ENCODE measurements at regions not wholly inside any gene's neighbourhood (a gene's known extent, or its start where the extent isn't known, plus 50 kb on each side); places are given as distances from the start of the nearest gene placed in this dataset.

- Histone ChIP-seq H3K9me3 (ENCODE audit: low read depth) (no peaks in the 10 kb centered on the region), H3K27ac (no peak overlapping the region), H3K9ac (no peak overlapping the region), H3F3A (ENCODE audit: low read depth) (peaks cover 22% of the 10 kb centered on the region), H3K27me3 (no peaks in the 10 kb centered on the region), H4K20me1 (ENCODE audit: low read depth) (peaks cover 4% of the 10 kb centered on the region), H3K4me2 (no peak overlapping the region), H3K79me2 (ENCODE audit: low read depth) (no peaks in the 10 kb centered on the region), H2AFZ (replicated peaks) (no peak overlapping the region), H3K36me3 (no peaks in the 10 kb centered on the region), H3K4me1 (peaks cover 26% of the 10 kb centered on the region), H3K4me3 (no peak overlapping the region)
- H3K27me3 Mint-ChIP-seq (ENCODE audit: insufficient read depth, low read depth): peaks cover 4% of the 10 kb centered on the region
- TF ChIP-seq EZH2phosphoT487 (IDR thresholded peaks at IDR 0.05) (no peak), EZH2 (IDR thresholded peaks at IDR 0.05) (no peak)
- TF ChIP-seq, protein P1, sequence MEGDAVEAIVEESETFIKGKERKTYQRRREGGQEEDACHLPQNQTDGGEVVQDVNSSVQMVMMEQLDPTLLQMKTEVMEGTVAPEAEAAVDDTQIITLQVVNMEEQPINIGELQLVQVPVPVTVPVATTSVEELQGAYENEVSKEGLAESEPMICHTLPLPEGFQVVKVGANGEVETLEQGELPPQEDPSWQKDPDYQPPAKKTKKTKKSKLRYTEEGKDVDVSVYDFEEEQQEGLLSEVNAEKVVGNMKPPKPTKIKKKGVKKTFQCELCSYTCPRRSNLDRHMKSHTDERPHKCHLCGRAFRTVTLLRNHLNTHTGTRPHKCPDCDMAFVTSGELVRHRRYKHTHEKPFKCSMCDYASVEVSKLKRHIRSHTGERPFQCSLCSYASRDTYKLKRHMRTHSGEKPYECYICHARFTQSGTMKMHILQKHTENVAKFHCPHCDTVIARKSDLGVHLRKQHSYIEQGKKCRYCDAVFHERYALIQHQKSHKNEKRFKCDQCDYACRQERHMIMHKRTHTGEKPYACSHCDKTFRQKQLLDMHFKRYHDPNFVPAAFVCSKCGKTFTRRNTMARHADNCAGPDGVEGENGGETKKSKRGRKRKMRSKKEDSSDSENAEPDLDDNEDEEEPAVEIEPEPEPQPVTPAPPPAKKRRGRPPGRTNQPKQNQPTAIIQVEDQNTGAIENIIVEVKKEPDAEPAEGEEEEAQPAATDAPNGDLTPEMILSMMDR (IDR thresholded peaks at IDR 0.05): no peak
- H3K36me3 Mint-ChIP-seq: peaks cover 2% of the 10 kb centered on the region
- DNase-seq (ENCODE audit: low spot score): no peak
- no peak overlapping the region for H3K4me3 Mint-ChIP-seq
- no peak overlapping the region for H3K27ac Mint-ChIP-seq
- H3K4me1 Mint-ChIP-seq: peaks cover 28% of the 10 kb centered on the region
- H3K9me3 Mint-ChIP-seq: peaks cover 6% of the 10 kb centered on the region
Observed at GRCh38 chr12:75630091-75630490, 118.7 kb upstream of the KRR1 start.

- H3K9me3 Mint-ChIP-seq: peaks cover 6% of the 10 kb centered on the region
- no peak for DNase-seq (ENCODE audit: low spot score)
- no peak overlapping the region for H3K4me2 ChIP-seq
- peaks cover 4% of the 10 kb centered on the region for H4K20me1 ChIP-seq (ENCODE audit: low read depth)
- no peak overlapping the region for H3K4me3 Mint-ChIP-seq
- peaks cover 19% of the 10 kb centered on the region for H3K4me1 Mint-ChIP-seq
- no peaks in the 10 kb centered on the region for H3K9me3 ChIP-seq (ENCODE audit: low read depth)
- no peak for TF ChIP-seq EZH2 (IDR thresholded peaks at IDR 0.05)
- TF ChIP-seq, protein P1 (IDR thresholded peaks at IDR 0.05): no peak
- TF ChIP-seq EZH2phosphoT487 (IDR thresholded peaks at IDR 0.05): no peak
- H3K4me3 ChIP-seq: no peak overlapping the region
- H3K27me3 Mint-ChIP-seq (ENCODE audit: insufficient read depth, low read depth): peaks cover 4% of the 10 kb centered on the region
- no peak overlapping the region for H3K27ac ChIP-seq
- H3K27me3 ChIP-seq: no peaks in the 10 kb centered on the region
- H3K4me1 ChIP-seq: peaks cover 14% of the 10 kb centered on the region
- H3K79me2 ChIP-seq (ENCODE audit: low read depth): no peaks in the 10 kb centered on the region
- peaks cover 2% of the 10 kb centered on the region for H3K36me3 Mint-ChIP-seq
- H3K27ac Mint-ChIP-seq: no peak overlapping the region
- peaks cover 20% of the 10 kb centered on the region for H3F3A ChIP-seq (ENCODE audit: low read depth)
- H3K9ac ChIP-seq: no peak overlapping the region
- H3K36me3 ChIP-seq: no peaks in the 10 kb centered on the region
- no peak overlapping the region for H2AFZ ChIP-seq (replicated peaks)
Observed at GRCh38 chr12:75628916-75629315, 117.5 kb upstream of the KRR1 start.

GRCh38 chr12:75628511-75628910 is 117.1 kb upstream of the KRR1 start:
- H3K36me3 Mint-ChIP-seq: peaks cover 2% of the 10 kb centered on the region
- Histone ChIP-seq H3K79me2 (ENCODE audit: low read depth) (no peaks in the 10 kb centered on the region), H3K9me3 (ENCODE audit: low read depth) (no peaks in the 10 kb centered on the region), H2AFZ (replicated peaks) (no peak overlapping the region), H3K27me3 (no peaks in the 10 kb centered on the region), H3K4me3 (no peak overlapping the region), H3K4me1 (peaks cover 10% of the 10 kb centered on the region), H3K36me3 (no peaks in the 10 kb centered on the region), H3K9ac (no peak overlapping the region), H3F3A (ENCODE audit: low read depth) (peaks cover 20% of the 10 kb centered on the region), H4K20me1 (ENCODE audit: low read depth) (peaks cover 4% of the 10 kb centered on the region), H3K27ac (no peak overlapping the region), H3K4me2 (no peak overlapping the region)
- no peak overlapping the region for H3K4me3 Mint-ChIP-seq
- peaks cover 6% of the 10 kb centered on the region for H3K9me3 Mint-ChIP-seq
- DNase-seq (ENCODE audit: low spot score): no peak
- TF ChIP-seq, protein P1 (IDR thresholded peaks at IDR 0.05): no peak
- no peak for TF ChIP-seq EZH2phosphoT487 (IDR thresholded peaks at IDR 0.05)
- no peak overlapping the region for H3K27ac Mint-ChIP-seq
- peaks cover 19% of the 10 kb centered on the region for H3K4me1 Mint-ChIP-seq
- peaks cover 4% of the 10 kb centered on the region for H3K27me3 Mint-ChIP-seq (ENCODE audit: insufficient read depth, low read depth)
